Calu3 (cell line): ENCODE measurements at regions not wholly inside any gene's neighbourhood (a gene's known extent, or its start where the extent isn't known, plus 50 kb on each side); places are given as distances from the start of the nearest gene placed in this dataset.
"Not testable (repeated sequence)": the region's sequence is repeated elsewhere in the genome, so short reads cannot be mapped to it uniquely, and the experiment has no call there.

Experiments used
- BruUV-seq: library from RNA; stranded (reverse); fragments of 400-500 nt; replicated peaks from 2 replicates; lab custom pipeline; 2021; lab: Mats Ljungman, UMichigan
- CTCF ChIA-PET: fragments of 300-600 bp; sonication (Branson Sonifier 250); formaldehyde crosslinking; loops from one replicate; lab custom pipeline; 2022; ENCODE audit warnings: antibody characterized with exemption; lab: Charles Lee
- DNase-seq: peaks from one replicate; pipeline ENCODE4 v3.0.0; 2022
- H3K27ac Mint-ChIP-seq: one replicate; pipeline ENCODE4 v1.8.0; 2022; ENCODE audit warnings: mixed read lengths; ENCODE audit not compliant: unreplicated experiment
- H3K27me3 Mint-ChIP-seq: one replicate; pipeline ENCODE4 v1.8.0; 2022; ENCODE audit warnings: mixed read lengths; ENCODE audit not compliant: unreplicated experiment
- H3K36me3 Mint-ChIP-seq: one replicate; pipeline ENCODE4 v1.8.0; 2022; ENCODE audit warnings: mild to moderate bottlenecking, moderate library complexity, mixed read lengths; ENCODE audit not compliant: insufficient read depth, unreplicated experiment
- H3K4me1 Mint-ChIP-seq: one replicate; pipeline ENCODE4 v1.8.0; 2022; ENCODE audit warnings: mild to moderate bottlenecking, low read depth, mixed read lengths; ENCODE audit not compliant: unreplicated experiment
- H3K4me3 Mint-ChIP-seq: one replicate; pipeline ENCODE4 v1.8.0; 2022; ENCODE audit warnings: mild to moderate bottlenecking, low read depth, moderate library complexity, mixed read lengths; ENCODE audit not compliant: unreplicated experiment
- H3K9me3 Mint-ChIP-seq: one replicate; pipeline ENCODE4 v1.8.0; 2022; ENCODE audit warnings: low read depth, mixed read lengths; ENCODE audit not compliant: unreplicated experiment
- CTCF ChIP-seq: fragments of 200-600 bp; IDR thresholded peaks from one replicate; pipeline ENCODE4 v1.8.0; 2022; ENCODE audit warnings: antibody characterized with exemption; ENCODE audit not compliant: unreplicated experiment
- intact Hi-C: fragments of 100-400 bp; cut with micrococcal nuclease; formaldehyde crosslinking; loops from one replicate; pipeline ENCODE4 v1.10.0; 2022; ENCODE audit not compliant: unreplicated experiment

DNA sequence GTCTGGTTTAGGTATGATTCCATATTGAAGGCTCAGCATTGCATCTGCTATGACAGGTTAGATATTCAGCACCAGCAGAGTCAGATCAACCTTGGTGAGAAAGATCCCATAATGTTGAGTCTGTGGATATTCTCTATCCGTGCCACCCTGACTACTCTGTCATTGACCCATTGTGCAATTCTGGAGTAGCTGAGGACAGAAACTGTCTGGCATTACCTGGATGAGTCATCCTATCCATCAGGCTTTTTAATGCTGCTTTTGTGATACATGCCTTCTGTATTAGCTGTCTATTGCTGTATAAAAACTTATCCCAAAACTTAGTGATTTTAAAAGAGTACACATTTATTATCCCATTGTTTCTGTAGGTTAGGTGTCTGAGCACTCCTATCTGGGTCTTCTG lies 189.1 kb upstream of the FAT3 start:
- CTCF ChIA-PET = no interaction called here
- no peak for DNase-seq
- intact Hi-C loops = no loop called here

DNA sequence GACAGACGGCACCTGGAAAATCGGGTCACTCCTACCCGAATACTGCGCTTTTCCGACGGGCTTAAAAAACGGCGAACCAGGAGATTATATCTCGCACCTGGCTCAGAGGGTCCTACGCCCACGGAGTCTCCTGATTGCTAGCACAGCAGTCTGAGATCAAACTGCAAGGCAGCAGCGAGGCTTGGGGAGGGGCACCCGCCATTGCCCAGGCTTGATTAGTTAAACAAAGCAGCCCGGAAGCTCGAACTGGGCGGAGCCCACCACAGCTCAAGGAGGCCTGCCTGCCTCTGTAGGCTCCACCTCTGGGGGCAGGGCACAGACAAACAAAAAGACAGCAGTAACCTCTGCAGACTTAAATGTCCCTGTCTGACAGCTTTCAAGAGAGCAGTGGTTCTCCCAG lies 197.5 kb upstream of the FAT3 start:
- H3K4me1 Mint-ChIP-seq, DNase-seq, H3K27me3 Mint-ChIP-seq, H3K27ac Mint-ChIP-seq, CTCF ChIA-PET, H3K9me3 Mint-ChIP-seq, H3K36me3 Mint-ChIP-seq, intact Hi-C loops, H3K4me3 Mint-ChIP-seq, BruUV-seq: not testable (repeated sequence)

More for the DNA sequence above, 189.1 kb upstream of the FAT3 start:
- H3K27me3 Mint-ChIP-seq = no peaks in the 10 kb centered on the region
- H3K27ac Mint-ChIP-seq = no peak overlapping the region
- no peak overlapping the region for H3K4me3 Mint-ChIP-seq
- H3K4me1 Mint-ChIP-seq = no peaks in the 10 kb centered on the region
- BruUV-seq = no TSS peak
- H3K9me3 Mint-ChIP-seq = peaks cover 6% of the 10 kb centered on the region
- H3K36me3 Mint-ChIP-seq = no peaks in the 10 kb centered on the region
- no peak for TF ChIP-seq CTCF

- Mint-ChIP-seq H3K27ac (no peak overlapping the region), H3K9me3 (peaks cover 6% of the 10 kb centered on the region), H3K36me3 (no peaks in the 10 kb centered on the region), H3K4me3 (no peak overlapping the region), H3K27me3 (no peaks in the 10 kb centered on the region), H3K4me1 (no peaks in the 10 kb centered on the region)
- CTCF ChIA-PET = no interaction called here
- intact Hi-C loops = no loop called here
- no TSS peak for BruUV-seq
- no peak for DNase-seq
- no peak for TF ChIP-seq CTCF
Measured at GRCh38 chr11:92026664-92027063, 198.0 kb upstream of the FAT3 start.

- CTCF ChIA-PET = no interaction called here
- peaks cover 10% of the 10 kb centered on the region for H3K9me3 Mint-ChIP-seq
- no peak overlapping the region for H3K4me3 Mint-ChIP-seq
- no peaks in the 10 kb centered on the region for H3K4me1 Mint-ChIP-seq
- DNase-seq = no peak
- no TSS peak for BruUV-seq
- H3K27me3 Mint-ChIP-seq = no peaks in the 10 kb centered on the region
- H3K36me3 Mint-ChIP-seq = no peaks in the 10 kb centered on the region
- intact Hi-C loops = no loop called here
- TF ChIP-seq CTCF = no peak
- H3K27ac Mint-ChIP-seq = no peak overlapping the region
Measured at GRCh38 chr11:92024788-92025187, 199.8 kb upstream of the FAT3 start.

- H3K4me1 Mint-ChIP-seq = no peaks in the 10 kb centered on the region
- no peak overlapping the region for H3K4me3 Mint-ChIP-seq
- no peak overlapping the region for H3K27ac Mint-ChIP-seq
Measured at GRCh38 chr11:92022499-92022898, 202.1 kb upstream of the FAT3 start.

More at GRCh38 chr11:92022499-92022898, 202.1 kb upstream of the FAT3 start:
- no peaks in the 10 kb centered on the region for H3K27me3 Mint-ChIP-seq
- intact Hi-C loops = no loop called here
- no TSS peak for BruUV-seq
- H3K36me3 Mint-ChIP-seq = no peaks in the 10 kb centered on the region
- peaks cover 10% of the 10 kb centered on the region for H3K9me3 Mint-ChIP-seq
- no peak for TF ChIP-seq CTCF
- CTCF ChIA-PET = no interaction called here
- DNase-seq = no peak
